ENCODE measurements at regions not wholly inside any gene's neighbourhood (a gene's known extent, or its start where the extent isn't known, plus 50 kb on each side); places are given as distances from the start of the nearest gene placed in this dataset.

GRCh38 chr2:145666552-145666951, 1146.6 kb upstream of the ZEB2 start:
- no peaks in the 10 kb centered on the region for H3K4me1 ChIP-seq
- no peaks in the 10 kb centered on the region for H3K27me3 ChIP-seq
- intact Hi-C loops (cut with DNase I; ENCODE audit: low total_unique reads), result no loop called here
- no peaks in the 10 kb centered on the region for H3K9me3 ChIP-seq
- H3K27ac ChIP-seq, result no peak overlapping the region
- no peaks in the 10 kb centered on the region for H3K36me3 ChIP-seq (ENCODE audit: low read depth, missing control alignments)
- no peak for TF ChIP-seq CTCF (IDR thresholded peaks at IDR 0.05)
- TF ChIP-seq POLR2A (IDR thresholded peaks at IDR 0.05), result no peak
- H3K4me3 ChIP-seq, result no peak overlapping the region
- no peak for DNase-seq
- 85 to 90% methylated on average over 3 of the region's 3 CpGs for WGBS, 2 donors

GRCh38 chr2:145657265-145657664, 1137.3 kb upstream of the ZEB2 start:
- no peaks in the 10 kb centered on the region for H3K9me3 ChIP-seq
- TF ChIP-seq CTCF (IDR thresholded peaks at IDR 0.05) (no peak), POLR2A (IDR thresholded peaks at IDR 0.05) (no peak)

GRCh38 chr2:145655165-145655765, 1135.3 kb upstream of the ZEB2 start:
- Histone ChIP-seq H3K4me3 (no peak overlapping the region), H3K9me3 (no peaks in the 10 kb centered on the region), H3K27ac (no peak overlapping the region), H3K36me3 (ENCODE audit: low read depth, missing control alignments) (no peaks in the 10 kb centered on the region), H3K27me3 (no peaks in the 10 kb centered on the region), H3K4me1 (no peaks in the 10 kb centered on the region)
- intact Hi-C loops (cut with DNase I; ENCODE audit: low total_unique reads), result no loop called here
- 90 to 93% methylated on average over 5 of the region's 5 CpGs for WGBS, 2 donors
- no peak for DNase-seq
- TF ChIP-seq CTCF (IDR thresholded peaks at IDR 0.05), result no peak
- TF ChIP-seq POLR2A (IDR thresholded peaks at IDR 0.05), result no peak

More at GRCh38 chr2:145657265-145657664, 1137.3 kb upstream of the ZEB2 start:
- DNase-seq, result no peak
- H3K36me3 ChIP-seq (ENCODE audit: low read depth, missing control alignments), result no peaks in the 10 kb centered on the region
- no peaks in the 10 kb centered on the region for H3K4me1 ChIP-seq
- H3K27me3 ChIP-seq, result no peaks in the 10 kb centered on the region
- H3K27ac ChIP-seq, result no peak overlapping the region
- H3K4me3 ChIP-seq, result no peak overlapping the region
- WGBS, 2 donors, result 79 to 86% methylated on average over 3 of the region's 3 CpGs
- intact Hi-C loops (cut with DNase I; ENCODE audit: low total_unique reads), result no loop called here

- no peak overlapping the region for H3K27ac ChIP-seq
- intact Hi-C loops (cut with DNase I; ENCODE audit: low total_unique reads), result no loop called here
- no peaks in the 10 kb centered on the region for H3K4me1 ChIP-seq
- no peak for DNase-seq
- H3K36me3 ChIP-seq (ENCODE audit: low read depth, missing control alignments), result no peaks in the 10 kb centered on the region
- H3K27me3 ChIP-seq, result no peaks in the 10 kb centered on the region
- 82 to 83% methylated on average over 3 of the region's 3 CpGs for WGBS, 2 donors
- TF ChIP-seq CTCF (IDR thresholded peaks at IDR 0.05) (no peak), POLR2A (IDR thresholded peaks at IDR 0.05) (no peak)
- no peak overlapping the region for H3K4me3 ChIP-seq
- no peaks in the 10 kb centered on the region for H3K9me3 ChIP-seq
These were observed 1134.8 kb upstream of the ZEB2 start for GRCh38 chr2:145654746-145655145.

- no peaks in the 10 kb centered on the region for H3K36me3 ChIP-seq (ENCODE audit: low read depth, missing control alignments)
- H3K27me3 ChIP-seq, result no peaks in the 10 kb centered on the region
- 95 to 99% methylated on average over 2 of the region's 2 CpGs for WGBS, 2 donors
- H3K4me1 ChIP-seq, result no peaks in the 10 kb centered on the region
- DNase-seq, result no peak
- H3K4me3 ChIP-seq, result no peak overlapping the region
- intact Hi-C loops (cut with DNase I; ENCODE audit: low total_unique reads), result no loop called here
- H3K27ac ChIP-seq, result no peak overlapping the region
- no peaks in the 10 kb centered on the region for H3K9me3 ChIP-seq
- TF ChIP-seq CTCF (IDR thresholded peaks at IDR 0.05), result no peak
- no peak for TF ChIP-seq POLR2A (IDR thresholded peaks at IDR 0.05)
These were observed 1134.2 kb upstream of the ZEB2 start for GRCh38 chr2:145654156-145654555.

Measured in testis (tissue), 2 donors.